ENCODE measurements at regions not wholly inside any gene's neighbourhood (a gene's known extent, or its start where the extent isn't known, plus 50 kb on each side); places are given as distances from the start of the nearest gene placed in this dataset.

DNA sequence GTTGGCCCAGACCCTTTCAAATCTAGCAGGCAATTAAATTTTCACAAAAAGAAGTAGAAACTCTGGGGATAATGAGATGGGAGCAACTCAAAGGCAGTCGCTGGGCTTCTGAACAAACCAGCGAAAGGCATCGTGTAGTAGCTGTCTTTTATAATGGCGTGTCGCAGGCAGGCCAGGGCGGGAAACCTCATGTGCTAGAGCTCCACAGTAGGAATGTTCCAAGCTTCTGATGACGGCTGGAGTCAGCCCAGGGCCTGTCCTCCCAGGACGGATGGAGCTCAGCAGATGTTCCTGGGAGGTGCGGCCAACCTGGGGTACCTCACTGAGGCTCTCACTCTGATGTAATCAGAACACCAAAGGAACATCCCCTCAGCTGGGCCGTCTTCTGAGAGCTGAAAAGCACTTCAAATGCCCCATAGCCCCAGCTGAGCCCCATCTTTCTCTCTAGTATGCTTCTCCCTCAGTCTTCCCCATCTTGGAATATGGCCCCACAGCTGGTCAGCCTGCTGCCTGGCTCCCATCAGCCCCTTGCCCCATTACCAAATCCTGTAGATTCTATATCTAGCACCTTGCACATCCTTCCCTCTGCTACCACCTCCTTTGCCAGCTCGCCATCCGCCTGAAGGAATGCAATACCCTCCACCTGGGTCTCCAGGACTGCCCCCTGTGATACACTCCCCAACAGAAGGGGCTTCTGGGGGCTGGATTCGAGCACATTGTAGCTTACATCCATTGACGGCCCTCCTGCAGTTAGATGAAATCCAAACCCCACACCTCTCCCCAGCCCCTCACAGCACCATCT, 54.9 kb upstream of the ATP2B2 start:
- Histone ChIP-seq H3K27me3 (no peaks in the 10 kb centered on the region), H3K4me1 (peaks cover 26 to 31% of the 10 kb centered on the region in 2 donors), H3K4me3 (no peak overlapping the region), H3K36me3 (no peaks in the 10 kb centered on the region), H3K27ac (peak overlapping the region in 1 of 4 donors; percentile 73), H3K9me3 (no peaks in the 10 kb centered on the region)
- DNase-seq (no peak), ATAC-seq (no peak)
- TF ChIP-seq POLR2A (IDR thresholded peaks at IDR 0.05): no peak
- TF ChIP-seq, protein P1, sequence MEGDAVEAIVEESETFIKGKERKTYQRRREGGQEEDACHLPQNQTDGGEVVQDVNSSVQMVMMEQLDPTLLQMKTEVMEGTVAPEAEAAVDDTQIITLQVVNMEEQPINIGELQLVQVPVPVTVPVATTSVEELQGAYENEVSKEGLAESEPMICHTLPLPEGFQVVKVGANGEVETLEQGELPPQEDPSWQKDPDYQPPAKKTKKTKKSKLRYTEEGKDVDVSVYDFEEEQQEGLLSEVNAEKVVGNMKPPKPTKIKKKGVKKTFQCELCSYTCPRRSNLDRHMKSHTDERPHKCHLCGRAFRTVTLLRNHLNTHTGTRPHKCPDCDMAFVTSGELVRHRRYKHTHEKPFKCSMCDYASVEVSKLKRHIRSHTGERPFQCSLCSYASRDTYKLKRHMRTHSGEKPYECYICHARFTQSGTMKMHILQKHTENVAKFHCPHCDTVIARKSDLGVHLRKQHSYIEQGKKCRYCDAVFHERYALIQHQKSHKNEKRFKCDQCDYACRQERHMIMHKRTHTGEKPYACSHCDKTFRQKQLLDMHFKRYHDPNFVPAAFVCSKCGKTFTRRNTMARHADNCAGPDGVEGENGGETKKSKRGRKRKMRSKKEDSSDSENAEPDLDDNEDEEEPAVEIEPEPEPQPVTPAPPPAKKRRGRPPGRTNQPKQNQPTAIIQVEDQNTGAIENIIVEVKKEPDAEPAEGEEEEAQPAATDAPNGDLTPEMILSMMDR (IDR thresholded peaks at IDR 0.05 in 4 of 5, conservative IDR thresholded peaks at IDR 0.05 in 1 of 5): no peak
- in situ Hi-C loops (cut with MboI; ENCODE audit: low sequenced_read_pairs in 4 of 4): no loop called here
- intact Hi-C loops (cut with DNase I; ENCODE audit: low total_unique reads): no loop called here

DNA sequence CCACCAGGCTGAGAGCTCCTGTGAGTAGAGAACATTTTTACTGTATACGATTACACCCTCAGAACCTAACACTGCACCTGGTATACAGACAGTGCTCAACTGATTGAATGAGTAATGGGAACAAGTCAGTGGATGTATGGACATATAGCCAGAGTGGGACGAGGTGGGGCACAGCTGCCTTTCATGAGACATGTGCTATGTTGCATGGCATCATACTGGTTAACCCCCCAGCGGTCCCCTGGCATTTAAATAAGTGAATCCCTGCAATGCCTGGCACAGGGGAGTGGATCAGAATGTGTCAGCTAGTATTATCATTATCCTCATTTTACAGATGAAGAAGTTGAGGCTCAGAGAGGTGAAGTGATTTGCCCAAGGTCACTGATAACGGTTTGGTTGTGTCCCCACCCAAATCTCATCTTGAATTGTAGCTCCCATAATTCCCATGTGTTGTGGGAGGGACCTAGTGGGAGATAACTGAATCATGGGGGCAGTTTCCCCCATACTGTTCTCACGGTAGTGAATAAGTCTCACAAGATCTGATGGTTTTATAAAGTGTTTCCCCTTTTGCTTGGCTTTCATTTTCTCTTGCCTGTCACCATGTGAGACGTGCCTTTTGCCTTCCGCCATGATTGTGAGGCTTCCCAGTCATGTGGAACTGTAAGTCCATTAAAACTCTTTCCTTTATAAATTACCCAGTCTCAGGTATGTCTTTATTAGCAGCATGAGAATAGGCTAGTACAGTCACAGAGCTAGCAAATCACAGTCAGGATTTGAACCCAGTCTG, 56.0 kb upstream of the ATP2B2 start:
- intact Hi-C loops (cut with DNase I; ENCODE audit: low total_unique reads): no loop called here
- H3K36me3 ChIP-seq: no peaks in the 10 kb centered on the region

DNA sequence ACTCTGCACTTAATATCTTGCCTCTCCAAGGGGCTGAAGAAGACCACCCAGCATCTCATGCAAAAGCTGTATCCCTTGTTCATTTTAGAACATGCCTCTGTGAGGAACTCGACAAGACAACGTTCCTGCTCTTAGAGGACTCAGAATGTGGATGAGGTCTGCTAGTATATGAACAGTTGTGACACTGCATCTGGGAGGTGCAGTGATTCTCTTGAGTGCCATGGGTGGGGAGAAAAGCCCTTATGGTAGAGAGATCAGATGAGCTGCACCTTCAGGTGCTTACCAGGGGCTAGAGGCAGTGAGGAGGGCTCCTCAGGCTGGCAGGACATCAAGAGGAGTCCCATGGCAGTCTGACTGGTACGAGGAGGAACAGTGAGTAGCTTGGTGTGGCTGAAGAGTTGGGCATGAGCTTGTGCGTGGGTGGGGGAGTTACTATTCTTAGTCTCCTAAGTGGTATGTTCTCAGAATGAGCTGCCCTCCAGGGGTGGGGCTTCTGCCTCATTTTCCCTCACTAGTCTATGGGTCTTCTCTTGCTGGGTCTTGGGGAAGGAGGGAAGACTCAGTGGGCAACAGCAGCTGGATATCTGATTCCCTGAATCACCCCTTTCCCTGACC, 56.7 kb upstream of the ATP2B2 start:
- TF ChIP-seq POLR2A (IDR thresholded peaks at IDR 0.05): no peak
- TF ChIP-seq, protein P1 (IDR thresholded peaks at IDR 0.05 in 4 of 5, conservative IDR thresholded peaks at IDR 0.05 in 1 of 5): no peak
- DNase-seq: no peak
- in situ Hi-C loops (cut with MboI; ENCODE audit: low sequenced_read_pairs in 4 of 4): no loop called here

More for the DNA sequence above, 56.0 kb upstream of the ATP2B2 start:
- in situ Hi-C loops (cut with MboI; ENCODE audit: low sequenced_read_pairs in 4 of 4): no loop called here
- H3K27me3 ChIP-seq: no peaks in the 10 kb centered on the region
- H3K4me1 ChIP-seq: peaks cover 26 to 31% of the 10 kb centered on the region in 2 donors
- TF ChIP-seq, protein P1 (IDR thresholded peaks at IDR 0.05 in 4 of 5, conservative IDR thresholded peaks at IDR 0.05 in 1 of 5): no peak
- TF ChIP-seq POLR2A (IDR thresholded peaks at IDR 0.05): no peak
- DNase-seq (no peak), ATAC-seq (no peak)
- no peaks in the 10 kb centered on the region for H3K9me3 ChIP-seq
- no peak overlapping the region for H3K27ac ChIP-seq
- H3K4me3 ChIP-seq: no peak overlapping the region

DNA sequence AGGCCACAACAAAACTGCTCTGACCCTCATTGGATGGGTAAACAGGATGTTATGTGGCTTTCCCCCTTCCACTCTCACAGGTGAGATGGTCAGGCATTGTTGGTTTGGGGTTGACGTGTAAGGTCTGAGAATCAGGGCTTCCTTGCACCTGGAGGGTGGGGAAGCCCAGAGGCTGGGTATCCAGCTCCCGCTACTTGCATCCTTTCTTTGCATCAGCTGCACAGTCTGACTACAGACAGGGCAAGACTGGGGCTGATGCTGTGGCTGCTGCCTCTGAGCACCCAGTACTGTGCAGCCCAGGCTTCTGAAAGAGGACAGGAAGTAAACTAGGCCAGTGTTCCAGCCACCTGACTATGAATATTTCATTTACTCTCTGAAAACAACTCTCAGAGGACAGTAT, 58.0 kb upstream of the ATP2B2 start:
- no peaks in the 10 kb centered on the region for H3K36me3 ChIP-seq
- in situ Hi-C loops (cut with MboI; ENCODE audit: low sequenced_read_pairs in 4 of 4): no loop called here
- no peak for ATAC-seq
- no peak for DNase-seq
- H3K4me3 ChIP-seq: no peak overlapping the region
- H3K27ac ChIP-seq: no peak overlapping the region
- intact Hi-C loops (cut with DNase I; ENCODE audit: low total_unique reads): no loop called here
- TF ChIP-seq POLR2A (IDR thresholded peaks at IDR 0.05): no peak
- H3K9me3 ChIP-seq: no peaks in the 10 kb centered on the region
- peaks cover 13 to 15% of the 10 kb centered on the region in 2 donors for H3K4me1 ChIP-seq
- no peaks in the 10 kb centered on the region for H3K27me3 ChIP-seq

More for the DNA sequence above, 56.7 kb upstream of the ATP2B2 start:
- H3K27me3 ChIP-seq: no peaks in the 10 kb centered on the region
- intact Hi-C loops (cut with DNase I; ENCODE audit: low total_unique reads): no loop called here
- H3K27ac ChIP-seq: no peak overlapping the region
- no peaks in the 10 kb centered on the region for H3K36me3 ChIP-seq
- peaks cover 24 to 28% of the 10 kb centered on the region in 2 donors for H3K4me1 ChIP-seq
- no peak overlapping the region for H3K4me3 ChIP-seq
- H3K9me3 ChIP-seq: no peaks in the 10 kb centered on the region
- no peak for ATAC-seq

DNA sequence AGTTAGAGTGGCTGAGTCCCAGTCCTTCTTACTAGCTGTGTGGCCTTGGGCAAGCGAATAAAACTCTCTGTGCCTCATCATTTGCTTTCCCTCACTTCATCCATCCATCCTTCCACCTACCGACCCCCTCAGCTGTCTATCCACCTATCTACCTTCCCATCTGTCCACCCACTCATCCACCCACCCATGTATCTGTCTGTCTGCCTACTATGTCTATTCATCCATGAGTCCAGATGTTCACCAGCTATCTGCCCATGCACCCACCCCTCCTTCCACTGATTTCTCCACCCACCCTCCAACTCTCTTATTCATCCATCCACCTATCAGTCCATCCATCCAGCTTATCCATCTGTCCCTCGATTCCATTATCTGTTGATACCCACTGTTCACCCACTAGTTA, 60.4 kb upstream of the ATP2B2 start:
- in situ Hi-C loops (cut with MboI; ENCODE audit: low sequenced_read_pairs in 4 of 4): no loop called here
- H3K36me3 ChIP-seq: no peaks in the 10 kb centered on the region
- peaks cover 8 to 9% of the 10 kb centered on the region in 2 donors for H3K4me1 ChIP-seq
- no peak for ATAC-seq
- no peak for DNase-seq
- H3K27me3 ChIP-seq: no peaks in the 10 kb centered on the region
- no peak overlapping the region for H3K4me3 ChIP-seq
- H3K27ac ChIP-seq: no peak overlapping the region
- intact Hi-C loops (cut with DNase I; ENCODE audit: low total_unique reads): no loop called here
- TF ChIP-seq POLR2A (IDR thresholded peaks at IDR 0.05): no peak
- TF ChIP-seq, protein P1 (IDR thresholded peaks at IDR 0.05 in 4 of 5, conservative IDR thresholded peaks at IDR 0.05 in 1 of 5): no peak
- H3K9me3 ChIP-seq: no peaks in the 10 kb centered on the region
